DND-41 (cell line): ENCODE measurements at regions not wholly inside any gene's neighbourhood (a gene's known extent, or its start where the extent isn't known, plus 50 kb on each side); places are given as distances from the start of the nearest gene placed in this dataset.
"Not testable (repeated sequence)": the region's sequence is repeated elsewhere in the genome, so short reads cannot be mapped to it uniquely, and the experiment has no call there.

Experiments used
- ATAC-seq: fragments of 200-7000 bp; cut with Tn5 transposase; 3 replicates; pipeline ENCODE4 v1.9.1; 2021; ENCODE audit warnings: low read depth; ENCODE audit not compliant: insufficient read depth
- DNase-seq: peaks from one replicate; pipeline ENCODE4 v3.0.0-alpha.2; 2020
- H2AFZ ChIP-seq: 2 replicates; pipeline ENCODE4 v1.6.0; 2012; ENCODE audit warnings: low read depth, low read length
- H3K27ac ChIP-seq: 2 replicates; pipeline ENCODE4 v1.5.1; 2012; ENCODE audit warnings: low read length, inconsistent platforms
- H3K27me3 ChIP-seq: fragments of 200-600 bp; sonication (generic); 2 replicates; pipeline ENCODE4 v1.6.0; 2012; ENCODE audit warnings: low read length, mild to moderate bottlenecking, inconsistent platforms; ENCODE audit not compliant: insufficient read depth, poor library complexity
- H3K36me3 ChIP-seq: 2 replicates; pipeline ENCODE4 v1.5.1; 2012; ENCODE audit warnings: low read length, inconsistent platforms; ENCODE audit not compliant: insufficient read depth
- H3K4me1 ChIP-seq: 2 replicates; pipeline ENCODE4 v1.5.1; 2012; ENCODE audit warnings: mild to moderate bottlenecking, low read length; ENCODE audit not compliant: insufficient read depth
- H3K4me2 ChIP-seq: 2 replicates; pipeline ENCODE4 v1.6.0; 2012; ENCODE audit warnings: mild to moderate bottlenecking, moderate library complexity, low read length, inconsistent platforms; ENCODE audit not compliant: insufficient read depth
- H3K4me3 ChIP-seq, 2 experiments: fragments of 200-600 bp in 1 of 2; shearing (Covaris generic) in 1 of 2; 2 replicates each; pipeline ENCODE4 v1.5.1; 2012 to 2016; ENCODE audit warnings: inconsistent platforms in 2 of 2, low read length in 2 of 2, mild to moderate bottlenecking in 2 of 2, low read depth in 1 of 2, moderate library complexity in 1 of 2
- H3K79me2 ChIP-seq: 2 replicates; pipeline ENCODE4 v1.6.0; 2012; ENCODE audit warnings: low read length, inconsistent platforms; ENCODE audit not compliant: insufficient read depth
- H3K9ac ChIP-seq: 2 replicates; pipeline ENCODE4 v1.6.0; 2012; ENCODE audit warnings: low read depth, mild to moderate bottlenecking, inconsistent platforms, low read length, moderate library complexity
- H3K9me3 ChIP-seq: 2 replicates; pipeline ENCODE4 v1.5.1; 2012; ENCODE audit warnings: low read length, moderate library complexity, mild to moderate bottlenecking, inconsistent platforms; ENCODE audit not compliant: insufficient read depth, severe bottlenecking
- H4K20me1 ChIP-seq: 2 replicates; pipeline ENCODE4 v1.6.0; 2012; ENCODE audit warnings: low read length; ENCODE audit not compliant: insufficient read depth
- EZH2 ChIP-seq: IDR thresholded peaks from 3 replicates; pipeline ENCODE4 v1.6.1; 2012; ENCODE audit warnings: borderline replicate concordance, low read depth, mild to moderate bottlenecking, moderate library complexity, low read length, inconsistent platforms; ENCODE audit not compliant: severe bottlenecking
- TF ChIP-seq, protein P1 (sequence below): IDR thresholded peaks from 2 replicates; pipeline ENCODE4 v1.5.1; 2012; ENCODE audit warnings: borderline replicate concordance, low read length, moderate library complexity, mild to moderate bottlenecking; ENCODE audit not compliant: poor library complexity, severe bottlenecking; ENCODE audit errors: extremely low read depth

DNA sequence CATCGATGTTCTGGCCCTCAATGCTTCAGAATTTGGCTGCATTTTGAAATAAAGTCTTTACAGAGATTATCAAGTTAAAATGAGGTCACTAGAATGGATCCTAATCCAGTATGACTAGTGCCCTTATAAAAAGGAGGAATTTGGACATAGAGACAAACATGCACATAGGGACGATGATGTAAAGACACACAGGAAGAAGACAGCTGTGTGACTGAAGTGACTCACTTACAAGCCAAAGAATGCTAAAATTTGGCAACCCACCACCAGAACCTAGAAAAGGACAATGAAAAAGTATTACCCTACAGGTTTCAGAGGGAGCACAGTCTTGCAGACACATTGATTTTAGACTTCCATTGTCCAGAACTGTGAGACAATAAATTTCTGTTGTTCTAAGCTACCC, 322.8 kb upstream of the GJE1 start:
- H3K79me2 ChIP-seq = no peaks in the 10 kb centered on the region
- H3K9ac ChIP-seq = no peak overlapping the region
- H3K4me1 ChIP-seq = no peaks in the 10 kb centered on the region
- ATAC-seq (no peak), DNase-seq (no peak)
- H3K4me2 ChIP-seq = no peak overlapping the region
- no peak for TF ChIP-seq EZH2
- TF ChIP-seq, protein P1, sequence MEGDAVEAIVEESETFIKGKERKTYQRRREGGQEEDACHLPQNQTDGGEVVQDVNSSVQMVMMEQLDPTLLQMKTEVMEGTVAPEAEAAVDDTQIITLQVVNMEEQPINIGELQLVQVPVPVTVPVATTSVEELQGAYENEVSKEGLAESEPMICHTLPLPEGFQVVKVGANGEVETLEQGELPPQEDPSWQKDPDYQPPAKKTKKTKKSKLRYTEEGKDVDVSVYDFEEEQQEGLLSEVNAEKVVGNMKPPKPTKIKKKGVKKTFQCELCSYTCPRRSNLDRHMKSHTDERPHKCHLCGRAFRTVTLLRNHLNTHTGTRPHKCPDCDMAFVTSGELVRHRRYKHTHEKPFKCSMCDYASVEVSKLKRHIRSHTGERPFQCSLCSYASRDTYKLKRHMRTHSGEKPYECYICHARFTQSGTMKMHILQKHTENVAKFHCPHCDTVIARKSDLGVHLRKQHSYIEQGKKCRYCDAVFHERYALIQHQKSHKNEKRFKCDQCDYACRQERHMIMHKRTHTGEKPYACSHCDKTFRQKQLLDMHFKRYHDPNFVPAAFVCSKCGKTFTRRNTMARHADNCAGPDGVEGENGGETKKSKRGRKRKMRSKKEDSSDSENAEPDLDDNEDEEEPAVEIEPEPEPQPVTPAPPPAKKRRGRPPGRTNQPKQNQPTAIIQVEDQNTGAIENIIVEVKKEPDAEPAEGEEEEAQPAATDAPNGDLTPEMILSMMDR = no peak
- no peaks in the 10 kb centered on the region for H3K36me3 ChIP-seq
- H4K20me1 ChIP-seq = no peaks in the 10 kb centered on the region
- no peaks in the 10 kb centered on the region for H3K9me3 ChIP-seq
- H2AFZ ChIP-seq = no peak overlapping the region
- H3K27ac ChIP-seq = no peak overlapping the region
- no peak overlapping the region for H3K4me3 ChIP-seq
- no peaks in the 10 kb centered on the region for H3K27me3 ChIP-seq

DNA sequence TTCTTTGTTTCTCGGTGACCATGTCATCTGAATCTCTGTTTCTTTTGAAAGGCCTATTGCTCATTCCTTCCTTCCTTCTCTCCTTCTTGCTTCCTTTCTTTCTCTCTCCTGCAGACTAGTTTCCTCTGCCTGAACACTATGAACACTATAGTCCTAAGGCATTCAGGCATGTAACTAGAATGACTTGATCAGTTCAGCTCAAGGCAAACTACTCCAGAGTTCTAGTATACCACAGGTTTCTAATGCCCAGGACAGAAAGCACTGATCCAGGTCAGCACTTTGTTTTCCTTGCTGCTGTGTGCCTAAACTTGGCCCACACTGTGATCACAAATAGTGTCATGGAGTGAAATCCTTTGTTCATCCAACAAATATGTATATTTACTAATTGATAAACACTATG, 324.1 kb upstream of the GJE1 start:
- Histone ChIP-seq H3K36me3 (no peaks in the 10 kb centered on the region), H3K9ac (no peak overlapping the region), H3K4me1 (no peaks in the 10 kb centered on the region), H3K27me3 (no peaks in the 10 kb centered on the region), H4K20me1 (no peaks in the 10 kb centered on the region), H3K27ac (no peak overlapping the region), H3K4me2 (no peak overlapping the region), H3K79me2 (no peaks in the 10 kb centered on the region), H2AFZ (no peak overlapping the region), H3K4me3 (no peak overlapping the region), H3K9me3 (no peaks in the 10 kb centered on the region)
- TF ChIP-seq EZH2 = no peak
- TF ChIP-seq, protein P1 = no peak
- DNase-seq (no peak), ATAC-seq (no peak)

DNA sequence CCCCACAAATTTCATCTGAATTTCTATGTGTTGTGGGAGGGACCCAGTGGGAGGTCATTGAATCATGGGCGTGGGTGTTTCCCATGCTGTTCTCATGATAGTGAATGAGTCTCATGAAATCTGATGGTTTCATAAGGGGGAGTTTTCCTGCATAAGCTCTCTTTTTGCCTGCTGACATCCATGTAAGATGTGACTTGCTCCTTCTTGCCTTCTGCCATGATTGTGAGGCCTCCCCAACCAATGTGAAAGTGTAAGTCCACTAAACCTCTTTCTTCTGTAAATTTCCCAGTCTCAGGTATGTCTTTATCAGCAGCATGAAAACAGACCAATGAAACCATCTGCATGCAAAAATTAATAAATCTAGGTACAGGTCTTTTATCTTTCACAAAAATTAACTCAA, 331.8 kb upstream of the GJE1 start:
- not testable (repeated sequence) for H3K4me2 ChIP-seq, H3K79me2 ChIP-seq, H3K36me3 ChIP-seq, DNase-seq, H3K9me3 ChIP-seq, H3K4me3 ChIP-seq, H3K9ac ChIP-seq, H3K27ac ChIP-seq, ATAC-seq, H4K20me1 ChIP-seq, H2AFZ ChIP-seq, H3K27me3 ChIP-seq, H3K4me1 ChIP-seq

DNA sequence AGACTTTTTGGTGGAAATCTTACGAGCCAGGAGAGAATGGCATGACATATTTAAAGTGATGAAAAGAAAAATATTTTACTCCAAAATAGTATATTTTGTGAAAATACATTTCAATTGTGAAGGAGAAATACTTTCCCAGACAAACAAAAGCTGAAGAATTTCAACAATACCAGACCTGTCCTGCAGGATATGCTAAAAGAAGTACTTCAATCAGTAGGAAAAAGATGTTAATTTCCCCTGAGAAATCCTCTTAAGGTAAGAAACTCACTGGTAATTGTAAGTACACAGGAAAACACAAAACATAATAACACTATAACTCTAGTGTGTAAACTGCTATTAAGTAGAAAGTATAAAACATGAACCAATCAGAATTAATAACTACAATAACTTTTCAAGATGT, 341.8 kb upstream of the GJE1 start:
- Histone ChIP-seq H3K9me3 (no peaks in the 10 kb centered on the region), H3K36me3 (no peaks in the 10 kb centered on the region), H3K27me3 (no peaks in the 10 kb centered on the region), H3K79me2 (no peaks in the 10 kb centered on the region), H3K4me3 (no peak overlapping the region), H3K4me1 (no peaks in the 10 kb centered on the region), H3K9ac (no peak overlapping the region), H4K20me1 (no peaks in the 10 kb centered on the region), H3K27ac (no peak overlapping the region), H2AFZ (no peak overlapping the region), H3K4me2 (no peak overlapping the region)
- no peak for DNase-seq
- ATAC-seq = no peak
- no peak for TF ChIP-seq EZH2
- TF ChIP-seq, protein P1 = no peak
